Adrenal gland (tissue), 9 donors: ENCODE measurements at regions not wholly inside any gene's neighbourhood (a gene's known extent, or its start where the extent isn't known, plus 50 kb on each side); places are given as distances from the start of the nearest gene placed in this dataset.

Source experiments
- DNase-seq, 7 donors: peaks; one replicate each; pipeline ENCODE4 v3.0.0-alpha.2; 2019 to 2020
- H3K27ac ChIP-seq, 5 donors: fragments of 200-600 bp; sonication (generic) in 4 of 5; 1 replicate in 3 of 5; 2 replicates in 2 of 5; pipeline versions ENCODE4 v1.5.1 to v1.8.0; 2016 to 2020; ENCODE audit warnings: mild to moderate bottlenecking in 1 of 5
- H3K27me3 ChIP-seq: fragments of 200-600 bp; 2 replicates; pipeline ENCODE4 v1.8.0; 2021
- H3K36me3 ChIP-seq, 2 donors: fragments of 200-600 bp; replicated peaks in 1 of 2; 1 replicate in 1 of 2; 2 replicates in 1 of 2; pipeline versions ENCODE4 v1.5.1 to v1.8.0; 2018 to 2022
- H3K4me1 ChIP-seq, 2 donors: fragments of 200-600 bp; replicated peaks in 1 of 2; 1 replicate in 1 of 2; 2 replicates in 1 of 2; pipeline versions ENCODE4 v1.5.1 to v1.8.0; 2018 to 2021
- H3K4me3 ChIP-seq, 4 donors: fragments of 200-600 bp; sonication (generic) in 3 of 4; one replicate each; pipeline ENCODE4 v1.5.1; 2016 to 2018
- H3K9me3 ChIP-seq, 3 donors: fragments of 200-600 bp; sonication (generic) in 1 of 3; replicated peaks in 1 of 3; 1 replicate in 2 of 3; 2 replicates in 1 of 3; pipeline versions ENCODE4 v1.5.1 to v1.8.0; 2016 to 2021
- CTCF ChIP-seq, 6 experiments: fragments of 450-650 bp in 4 of 6; fragments of 200-600 bp in 2 of 6; sonication (generic) in 1 of 6; IDR thresholded peaks; 1 replicate in 5 of 6; 2 replicates in 1 of 6; pipeline versions ENCODE4 v1.5.1 to v1.8.0; 2016 to 2021; ENCODE audit warnings: antibody characterized with exemption in 6 of 6, mild to moderate bottlenecking in 2 of 6, moderate library complexity in 1 of 6
- POLR2A ChIP-seq, 2 donors: fragments of 450-650 bp; IDR thresholded peaks; one replicate each; pipeline ENCODE4 v1.6.1; 2017; ENCODE audit warnings: antibody characterized with exemption in 2 of 2, mild to moderate bottlenecking in 2 of 2, moderate library complexity in 1 of 2
- WGBS, 4 donors: extraction: QIAGEN DNeasy Blood & Tissue Kit in 2 of 4; methylation state at CpG; one replicate each; pipeline versions ENCODE4 v1.1.5 to v1.1.7; 2013 to 2017; 5-methylcytosine and 5-hydroxymethylcytosine counted together
- intact Hi-C, 2 donors: fragments of 100-400 bp; cut with DNase I; formaldehyde crosslinking; loops; one replicate each; pipeline versions ENCODE4 v1.14.1 to v1.15.0; 2022 to 2023
- donor health status: healthy with polysubstance abuse.
- donor health status: Bipolar disorder and iron deficiency.
- donor health status: DM: yes; HTN: yes; CAD: no.
- donor health status: DM: no; HTN: no; CAD: no.
- donor health status: DM: no; HTN: no; CAD: no.

- Histone ChIP-seq H3K4me1 (peaks cover 0 to 8% of the 10 kb centered on the region in 2 donors), H3K27me3 (no peaks in the 10 kb centered on the region), H3K9me3 (no peaks in the 10 kb centered on the region), H3K4me3 (no peak overlapping the region), H3K27ac (no peak overlapping the region), H3K36me3 (no peaks in the 10 kb centered on the region)
- peak; percentile 82 to 93 (median 84) for DNase-seq
- WGBS, 4 donors, result 33 to 42% (median 40%) methylated on average over 12 of the region's 12 CpGs
- intact Hi-C loops, result loop anchor here (5.0 to 10.0 kb wide), 2 partner anchors 867 to 869 kb away; no protein-coding TSS in a partner anchor
- TF ChIP-seq CTCF (IDR thresholded peaks at IDR 0.05) (peak; percentile 63 to 85 (median 78)), POLR2A (IDR thresholded peaks at IDR 0.05) (no peak)
These were observed 170.5 kb upstream of the PROK2 start for GRCh38 chr3:71955240-71956068.

- TF ChIP-seq POLR2A (IDR thresholded peaks at IDR 0.05) (no peak), CTCF (IDR thresholded peaks at IDR 0.05) (no peak)
- DNase-seq, result no peak
- Histone ChIP-seq H3K9me3 (no peaks in the 10 kb centered on the region), H3K27ac (no peak overlapping the region), H3K27me3 (no peaks in the 10 kb centered on the region), H3K4me3 (no peak overlapping the region), H3K36me3 (no peaks in the 10 kb centered on the region), H3K4me1 (peaks cover 0 to 8% of the 10 kb centered on the region in 2 donors)
- intact Hi-C loops, result loop anchor here in 1 of 2 donors (10.0 kb wide), 1 partner anchor 873 kb away; no protein-coding TSS in a partner anchor
- 68 to 73% (median 72%) methylated on average over 4 of the region's 4 CpGs for WGBS, 4 donors
These were observed 166.9 kb upstream of the PROK2 start for GRCh38 chr3:71951842-71952241.

- Histone ChIP-seq H3K4me3 (no peak overlapping the region), H3K9me3 (no peaks in the 10 kb centered on the region), H3K27ac (no peak overlapping the region), H3K4me1 (peaks cover 0 to 8% of the 10 kb centered on the region in 2 donors), H3K27me3 (no peaks in the 10 kb centered on the region), H3K36me3 (no peaks in the 10 kb centered on the region)
- 58 to 77% (median 67%) methylated on average over 4 of the region's 4 CpGs for WGBS, 4 donors
- no peak for TF ChIP-seq POLR2A (IDR thresholded peaks at IDR 0.05)
- no peak for TF ChIP-seq CTCF (IDR thresholded peaks at IDR 0.05)
- no peak for DNase-seq
- intact Hi-C loops, result loop anchor here in 1 of 2 donors (10.0 kb wide), 1 partner anchor 873 kb away; no protein-coding TSS in a partner anchor
These were observed 166.4 kb upstream of the PROK2 start for GRCh38 chr3:71951361-71951760.

- intact Hi-C loops, result no loop called here
- Histone ChIP-seq H3K27ac (no peak overlapping the region), H3K4me3 (no peak overlapping the region), H3K36me3 (no peaks in the 10 kb centered on the region), H3K9me3 (no peaks in the 10 kb centered on the region), H3K4me1 (no peaks in the 10 kb centered on the region), H3K27me3 (no peaks in the 10 kb centered on the region)
- no peak for DNase-seq
- 79 to 89% (median 86%) methylated on average over 4 of the region's 4 CpGs for WGBS, 4 donors
- TF ChIP-seq POLR2A (IDR thresholded peaks at IDR 0.05), result no peak
- TF ChIP-seq CTCF (IDR thresholded peaks at IDR 0.05), result no peak
These were observed 164.5 kb upstream of the PROK2 start for GRCh38 chr3:71949442-71949841.
